Thyroid gland (tissue), 4 donors: ENCODE measurements at regions not wholly inside any gene's neighbourhood (a gene's known extent, or its start where the extent isn't known, plus 50 kb on each side); places are given as distances from the start of the nearest gene placed in this dataset.

Experiments used
- CTCF ChIP-seq, 6 experiments: fragments of 200-600 bp in 3 of 6; fragments of 450-650 bp in 3 of 6; sonication (generic) in 3 of 6; IDR thresholded peaks; one replicate each; pipeline ENCODE4 v1.5.1; 2016 to 2019; ENCODE audit warnings: antibody characterized with exemption in 6 of 6, mild to moderate bottlenecking in 2 of 6, inconsistent platforms in 1 of 6, moderate library complexity in 1 of 6
- POLR2A ChIP-seq, 2 donors: fragments of 450-650 bp; IDR thresholded peaks; one replicate each; pipeline ENCODE4 v1.6.1; 2017; ENCODE audit warnings: antibody characterized with exemption in 2 of 2, mild to moderate bottlenecking in 2 of 2, moderate library complexity in 1 of 2

- no peak for TF ChIP-seq CTCF (IDR thresholded peaks at IDR 0.05)
- TF ChIP-seq POLR2A (IDR thresholded peaks at IDR 0.05) = no peak
Measured at GRCh38 chr6:139452148-139452876, 77.9 kb upstream of the CITED2 start.
